Tongue (tissue), 1 donor: ENCODE measurements at regions not wholly inside any gene's neighbourhood (a gene's known extent, or its start where the extent isn't known, plus 50 kb on each side); places are given as distances from the start of the nearest gene placed in this dataset.

ENCODE experiments used
- DNase-seq: peaks from one replicate; pipeline ENCODE4 v3.0.0-alpha.2; 2015

DNA sequence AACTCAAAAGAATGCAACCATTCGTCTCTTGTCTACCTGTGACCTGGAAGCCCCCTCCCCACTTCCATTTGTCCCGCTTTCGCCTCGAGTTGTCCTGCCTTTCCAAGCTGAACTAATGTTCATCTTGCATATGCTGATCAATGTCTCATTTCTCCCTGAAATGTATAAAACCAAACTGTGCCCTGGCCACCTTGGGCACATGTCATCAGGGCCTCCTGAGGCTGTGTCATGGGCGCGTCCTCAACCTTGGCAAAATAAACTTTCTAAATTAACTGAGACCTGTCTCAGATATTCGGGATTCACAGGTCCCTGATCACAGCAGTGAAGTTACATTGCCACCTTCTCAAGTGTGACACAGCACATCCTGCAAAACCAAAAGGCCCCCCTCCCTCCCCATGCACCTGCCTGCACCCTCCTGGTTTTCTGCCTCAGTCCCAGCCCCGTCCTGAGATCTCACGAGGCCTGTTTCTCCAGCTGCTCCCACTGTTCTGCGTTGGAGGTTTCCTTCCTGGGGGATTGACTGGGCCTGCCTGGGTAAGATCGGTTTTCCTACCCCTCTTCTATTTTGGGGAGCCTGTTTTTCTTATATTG lies 1328.7 kb downstream of the TBC1D22A start:
- no peak for DNase-seq

DNA sequence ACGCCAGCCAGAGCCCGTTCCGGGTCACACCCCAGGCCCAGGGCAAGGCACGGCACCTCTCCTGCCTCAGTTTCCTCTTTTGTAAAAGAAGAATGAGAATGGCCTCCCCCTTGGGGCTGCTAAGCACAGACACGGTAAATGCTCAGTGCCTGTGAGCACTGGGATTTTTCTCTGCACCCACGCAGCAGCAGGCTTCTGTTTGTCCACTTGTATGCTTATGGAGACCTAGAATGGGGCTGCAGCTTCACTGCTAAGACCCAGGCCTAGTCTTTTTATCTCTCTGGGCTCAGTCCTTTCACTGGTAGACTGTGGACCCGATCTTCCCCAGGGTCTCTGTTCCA lies 1327.9 kb downstream of the TBC1D22A start:
- no peak for DNase-seq

DNA sequence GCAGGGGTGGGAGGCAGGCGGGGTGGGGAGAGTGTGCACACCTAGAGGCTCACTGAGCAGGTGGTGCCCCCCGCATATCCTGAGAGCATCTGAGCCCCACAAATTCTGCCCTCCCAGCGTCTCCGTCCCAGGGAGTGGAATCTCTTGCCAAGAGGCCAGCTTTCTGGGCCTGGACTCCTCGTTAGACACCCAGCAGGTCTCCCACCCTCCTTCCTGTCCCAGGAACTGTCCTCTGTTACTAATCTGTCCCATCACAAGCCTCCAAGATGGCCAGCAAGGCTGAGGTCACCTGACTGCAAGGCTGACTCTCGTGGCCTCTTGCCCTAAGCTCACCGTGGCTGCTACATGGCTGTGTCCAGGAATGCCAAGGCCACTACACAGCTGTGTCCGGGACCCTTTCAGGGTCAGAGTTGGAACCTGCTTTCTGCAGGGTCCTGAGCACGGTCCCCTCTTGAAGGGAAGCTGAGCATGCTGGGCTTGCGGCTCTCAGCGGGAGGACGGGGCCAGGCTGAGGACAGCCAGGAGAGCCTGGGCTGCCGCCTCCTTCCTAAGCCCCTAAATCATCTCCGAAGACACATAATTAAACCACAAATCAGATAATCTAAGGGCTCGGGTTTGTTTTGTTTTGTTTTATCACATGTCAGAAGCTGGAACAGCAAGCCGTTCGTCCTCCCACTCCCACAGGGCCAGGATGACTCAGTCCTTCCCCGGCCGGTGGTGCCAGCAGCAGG lies 1327.3 kb downstream of the TBC1D22A start:
- DNase-seq: peak; percentile 38

DNA sequence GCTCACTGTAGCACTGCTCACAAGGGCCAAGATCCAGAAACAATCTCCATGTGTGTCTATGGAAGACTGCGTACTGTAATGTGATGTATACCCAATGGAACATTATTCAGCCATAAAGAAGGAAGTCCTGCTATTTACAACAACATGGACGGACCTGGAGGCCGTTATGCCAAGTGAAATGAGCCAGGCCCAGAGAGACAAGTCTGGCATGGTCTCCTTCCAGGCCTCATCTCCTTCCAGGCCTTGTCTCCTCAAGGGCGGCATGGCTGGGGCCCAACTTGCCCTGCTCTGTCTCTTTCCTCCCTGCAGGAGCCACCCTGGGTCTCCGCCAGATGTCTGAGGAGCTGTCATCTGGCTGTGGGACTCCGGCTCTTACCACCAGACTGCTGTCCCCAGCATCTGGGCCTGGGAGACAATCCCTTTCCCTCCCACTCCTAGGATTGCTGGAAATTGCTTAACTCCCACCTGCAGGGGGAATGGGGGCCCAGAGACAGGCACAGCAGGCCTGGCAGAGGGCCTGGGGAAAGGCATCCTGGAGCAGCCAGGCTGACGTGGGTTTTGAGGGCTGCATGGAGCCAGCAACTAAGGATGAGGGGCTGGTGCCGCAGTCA lies 1326.6 kb downstream of the TBC1D22A start:
- no peak for DNase-seq

DNA sequence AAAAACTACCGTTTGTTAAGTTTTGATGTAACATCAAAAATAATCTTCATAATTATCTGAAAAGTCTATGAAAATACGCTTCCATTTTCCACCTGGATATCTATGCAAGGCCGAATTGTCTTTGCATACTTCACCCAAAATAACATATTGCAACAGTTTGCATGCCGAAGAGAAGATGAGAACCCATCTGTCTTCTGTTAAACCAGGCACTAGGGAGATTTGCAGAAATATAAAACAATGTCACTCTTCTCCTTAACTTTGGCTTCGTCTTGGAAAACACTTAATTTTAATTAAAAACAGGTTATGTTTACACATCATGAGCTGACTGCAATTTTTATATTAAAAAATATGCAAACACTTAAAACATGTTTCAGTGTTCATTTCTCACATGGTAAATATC lies 1325.8 kb downstream of the TBC1D22A start:
- DNase-seq: peak; percentile 33

DNA sequence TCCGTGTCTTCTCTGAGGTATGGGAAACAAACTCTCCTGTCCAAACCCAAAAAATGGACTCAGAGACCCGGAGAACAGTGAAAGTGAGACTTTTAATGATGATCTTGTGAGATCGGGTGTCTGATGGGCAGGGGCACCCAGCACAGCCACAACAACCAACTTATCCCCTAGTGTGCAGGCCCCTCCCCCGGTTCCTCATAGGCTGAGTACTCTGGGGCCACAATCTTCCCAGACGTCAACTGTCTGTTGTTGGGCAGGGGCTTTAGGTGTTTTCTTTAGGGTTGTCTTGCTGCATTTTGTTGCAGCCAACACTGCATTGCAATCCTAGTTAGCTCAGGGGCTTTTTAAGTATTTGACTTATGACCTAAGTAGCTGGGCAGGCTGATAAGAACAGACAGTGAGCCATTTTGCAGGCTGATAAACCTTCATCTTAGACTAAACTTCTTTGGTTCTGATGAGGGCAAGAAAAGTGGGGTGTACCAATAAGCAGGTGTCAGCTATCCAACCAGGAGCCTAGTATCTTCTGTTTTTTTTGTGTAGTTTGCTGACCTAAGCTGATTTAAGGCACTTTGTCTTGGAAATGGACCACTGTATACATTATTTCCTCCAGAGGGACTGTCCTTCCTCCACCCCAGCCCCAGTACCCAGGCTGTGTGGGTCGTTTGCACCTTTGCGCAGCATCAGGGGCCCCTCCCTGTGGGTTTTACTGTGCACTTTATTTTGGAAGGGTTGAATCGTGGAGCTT lies 1323.6 kb downstream of the TBC1D22A start:
- no peak for DNase-seq

DNA sequence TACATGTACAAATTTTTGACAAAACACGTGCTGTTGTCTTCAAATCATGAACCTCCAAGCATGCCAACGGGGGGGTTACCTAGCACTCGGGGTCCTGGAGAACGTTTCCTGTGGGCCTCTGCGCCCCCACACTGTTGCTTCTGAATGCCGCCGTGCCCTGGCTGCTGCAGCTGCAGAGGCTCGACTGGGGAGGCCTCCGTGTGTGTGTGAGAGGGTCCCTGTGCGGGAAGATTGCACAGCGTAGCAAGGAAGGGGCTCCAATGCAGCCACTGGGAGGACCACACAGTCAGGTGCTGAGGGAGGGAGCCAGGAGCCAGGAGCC lies 1322.2 kb downstream of the TBC1D22A start:
- no peak for DNase-seq

DNA sequence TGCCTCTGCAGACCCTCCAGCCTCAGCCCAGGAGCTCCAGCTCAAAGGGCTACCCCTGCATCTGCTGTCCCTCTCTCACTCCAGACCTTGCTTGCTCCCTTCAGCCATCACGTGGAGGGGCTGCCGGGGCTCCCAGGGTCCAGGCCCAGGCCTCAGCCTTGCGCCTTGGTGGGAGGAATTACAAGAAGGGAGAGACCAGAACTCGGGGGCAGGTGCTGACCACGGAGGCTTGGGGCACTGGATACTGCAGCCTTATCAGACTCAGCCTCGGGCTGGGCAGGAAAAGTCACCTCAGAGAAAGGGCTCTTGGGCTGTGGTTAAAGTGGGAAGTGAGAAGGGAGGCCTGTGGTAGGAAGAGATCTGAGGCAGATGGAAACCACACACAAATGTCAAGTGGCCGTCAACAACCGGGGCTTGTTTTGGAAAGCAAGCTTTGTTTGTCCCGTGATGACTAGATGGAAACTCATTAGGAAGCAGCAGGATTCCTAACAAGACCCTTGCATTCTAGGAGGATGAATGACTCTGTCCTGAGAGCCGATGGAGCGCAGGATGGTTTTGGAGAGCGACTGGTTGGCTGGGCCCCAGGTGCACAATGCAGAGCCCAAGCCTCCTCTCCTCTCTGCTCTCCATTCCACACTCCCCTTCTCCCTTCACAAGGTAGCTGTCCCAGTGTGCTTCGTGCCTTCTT lies 1321.7 kb downstream of the TBC1D22A start:
- DNase-seq: no peak

DNA sequence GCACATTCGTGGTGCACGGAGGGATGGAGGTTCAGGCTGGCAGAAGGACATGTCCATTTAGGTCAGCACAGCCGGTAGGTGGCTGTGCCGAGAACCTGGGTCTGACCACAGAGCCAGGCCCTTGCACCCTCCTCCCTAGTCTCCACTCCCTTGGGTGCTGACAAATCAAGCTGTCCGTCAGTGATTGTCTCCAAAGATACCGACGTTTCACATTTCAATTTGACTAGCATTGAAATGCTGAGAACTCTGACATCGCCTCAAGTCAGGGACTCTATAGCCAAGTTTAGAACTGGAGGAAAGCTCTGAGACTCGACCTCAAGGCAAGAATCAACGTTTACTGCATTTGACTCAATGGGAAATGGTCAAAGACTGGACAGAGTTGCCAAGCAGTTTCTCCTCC lies 1321.1 kb downstream of the TBC1D22A start:
- no peak for DNase-seq

DNA sequence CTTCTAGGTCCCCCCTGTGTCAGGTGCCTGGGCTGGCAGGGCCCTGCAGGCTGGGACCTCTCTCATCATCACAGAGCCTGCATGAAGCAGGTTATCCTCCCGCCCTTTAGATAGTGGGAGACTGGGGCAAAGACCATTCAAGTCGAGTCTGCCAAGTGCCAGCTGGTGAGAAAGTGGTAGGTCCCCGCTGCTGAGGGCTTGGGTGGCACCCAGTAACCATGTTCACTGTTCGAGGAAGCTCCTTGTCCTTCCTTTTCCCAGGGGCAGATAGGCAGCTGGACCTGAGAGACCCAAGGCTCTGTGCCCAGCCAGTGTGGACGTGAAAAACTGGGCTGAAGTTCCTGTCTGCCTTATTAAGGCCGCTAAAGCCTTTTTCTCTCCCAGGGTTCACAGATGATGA lies 1319.8 kb downstream of the TBC1D22A start:
- no peak for DNase-seq

DNA sequence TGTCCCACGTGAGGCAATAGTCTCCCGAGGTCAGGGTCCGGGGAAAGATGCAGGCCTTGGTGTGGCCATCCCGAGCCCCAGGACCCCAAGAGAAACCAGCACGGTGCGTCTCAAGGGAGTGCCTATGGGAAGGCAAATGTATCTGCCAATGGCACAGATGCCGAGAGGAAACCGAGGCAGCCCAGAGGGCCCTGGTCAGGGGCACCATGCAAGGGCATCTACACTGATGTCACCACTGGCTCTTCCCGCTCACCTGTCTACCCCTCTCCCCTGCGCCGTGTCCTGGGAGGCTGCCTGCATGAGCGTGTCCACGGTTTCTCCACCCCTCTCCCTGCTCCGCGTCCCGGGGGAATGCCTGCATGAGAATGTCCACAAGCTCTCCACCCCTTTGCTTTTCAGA lies 1318.8 kb downstream of the TBC1D22A start:
- no peak for DNase-seq

DNA sequence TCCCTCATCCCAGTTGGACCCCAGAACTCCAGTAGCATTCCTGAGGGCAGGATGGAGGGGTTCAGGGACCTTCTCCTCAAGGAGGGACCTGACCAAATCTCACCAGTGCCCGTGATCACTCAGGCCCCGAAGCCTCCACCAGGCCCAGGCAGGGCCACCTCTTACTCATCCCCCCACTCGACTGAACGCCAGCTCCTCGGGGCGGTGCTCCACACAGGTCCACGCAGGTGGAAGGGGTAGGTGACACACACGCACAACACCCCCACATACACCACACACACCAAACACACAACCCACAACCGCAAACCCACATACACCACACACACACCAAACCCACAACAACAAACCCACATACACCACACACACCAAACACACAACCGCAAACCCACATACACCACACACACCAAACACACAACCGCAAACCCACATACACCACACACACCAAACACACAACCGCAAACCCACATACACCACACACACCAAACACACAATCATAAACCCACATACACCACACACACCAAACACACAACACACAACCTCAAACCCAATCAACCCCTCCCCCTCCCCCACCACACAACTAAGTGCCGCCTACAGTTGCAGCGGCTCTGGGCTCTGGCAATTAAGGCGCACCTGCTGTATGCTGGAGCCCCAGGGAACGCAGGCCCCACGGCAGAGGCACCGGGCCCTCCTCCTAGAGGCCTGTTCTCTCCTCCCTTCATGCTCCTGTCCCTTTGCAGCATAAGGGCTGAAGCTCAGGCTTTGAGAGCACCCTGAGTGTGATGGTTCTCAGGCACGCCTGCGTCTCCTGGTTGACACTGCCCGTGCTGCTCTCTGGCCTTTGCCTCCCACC lies 1318.1 kb downstream of the TBC1D22A start:
- DNase-seq: no peak

DNA sequence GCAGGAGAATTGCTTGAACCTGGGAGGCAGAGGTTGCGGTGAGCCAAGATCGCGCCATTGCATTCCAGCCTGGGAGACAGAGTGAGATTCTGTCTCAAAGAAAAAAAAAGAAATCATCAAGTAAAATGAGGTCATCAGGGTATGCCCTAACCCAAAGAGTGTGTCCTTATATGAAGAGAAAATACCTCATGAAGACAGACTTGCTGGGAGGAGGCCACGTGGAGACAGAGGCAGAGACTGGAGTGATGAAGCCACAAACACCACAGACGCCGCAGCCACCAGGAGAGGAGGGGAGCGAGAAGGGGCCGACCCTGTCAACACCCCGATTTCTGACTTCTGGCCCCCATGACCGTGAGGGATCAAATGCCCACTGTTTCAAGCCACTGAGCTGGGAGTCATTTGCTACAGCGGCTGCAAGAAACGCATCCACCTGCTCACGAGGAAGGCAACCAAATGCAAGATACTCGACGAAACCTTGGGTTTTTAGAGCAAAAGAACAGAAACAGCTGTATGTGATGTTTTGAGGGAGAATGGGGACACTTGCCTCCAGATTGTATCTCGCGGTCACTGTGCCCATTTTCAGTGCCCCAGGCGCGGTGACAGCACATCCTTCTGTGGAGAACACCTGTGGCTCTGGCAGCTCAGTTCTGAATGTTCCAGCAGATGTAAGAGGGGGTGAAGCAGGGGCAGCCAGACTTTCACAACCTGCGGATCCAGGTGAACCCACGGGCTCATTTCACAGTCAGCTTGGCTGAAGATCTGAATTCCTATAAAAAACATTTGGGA lies 1317.2 kb downstream of the TBC1D22A start:
- DNase-seq: no peak

DNA sequence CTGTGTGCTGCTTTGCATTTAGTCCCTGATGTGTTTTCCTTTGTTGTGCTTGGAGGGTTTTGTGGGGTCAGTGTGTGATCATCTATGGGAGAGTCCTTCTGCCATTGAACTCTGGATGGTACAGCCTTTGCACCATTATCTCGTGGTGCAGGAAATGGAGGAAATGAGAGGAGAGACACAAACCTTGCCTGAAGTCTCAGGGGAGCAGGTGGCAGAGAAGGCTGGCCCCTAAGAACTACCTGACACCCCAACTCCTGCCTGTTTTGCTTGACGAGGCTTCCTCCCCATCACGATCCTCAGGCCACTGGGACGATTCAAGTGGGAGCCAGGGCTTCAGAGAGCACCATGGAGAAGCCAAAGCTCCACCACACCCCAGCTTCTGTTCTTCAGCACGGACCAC lies 1316.4 kb downstream of the TBC1D22A start:
- DNase-seq: no peak

DNA sequence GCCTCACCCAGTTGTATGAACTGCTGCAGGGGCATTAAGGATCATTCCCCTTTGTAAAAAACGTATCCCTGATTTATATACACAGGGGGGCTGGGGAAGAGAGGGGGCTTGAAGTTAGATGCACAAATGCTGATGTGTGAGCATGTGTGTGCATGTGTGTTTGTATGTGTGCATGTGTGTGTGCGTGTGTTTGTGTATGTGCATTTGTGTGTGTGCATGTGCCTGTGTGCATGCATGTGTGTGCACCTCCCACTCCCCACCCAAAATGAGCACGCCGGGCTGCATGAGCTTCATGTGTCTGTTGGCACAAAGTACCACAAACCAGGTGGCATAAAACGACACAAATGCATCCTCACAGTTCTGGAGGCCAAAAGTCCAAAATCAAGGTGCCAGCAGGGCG lies 1315.2 kb downstream of the TBC1D22A start:
- DNase-seq: no peak

DNA sequence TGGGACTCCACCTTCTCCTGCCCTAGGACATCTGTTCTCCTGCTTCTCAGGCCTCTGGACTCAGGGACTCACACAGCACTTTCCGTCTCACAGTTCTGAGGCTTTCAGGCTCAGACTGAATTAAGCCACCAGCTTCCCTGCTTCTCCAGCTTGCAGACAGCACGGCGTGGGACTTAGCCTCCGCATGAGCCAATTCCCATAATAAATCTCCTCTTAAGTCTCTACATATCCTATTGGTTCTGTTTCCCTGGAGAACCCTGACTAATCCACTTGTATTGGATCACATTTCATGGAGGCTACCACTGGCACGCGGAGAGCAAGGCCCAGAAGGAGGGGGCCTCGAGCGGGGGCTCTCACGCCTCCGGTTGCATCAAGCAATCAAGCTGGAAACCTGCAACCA lies 1313.6 kb downstream of the TBC1D22A start:
- DNase-seq: peak; percentile 72

DNA sequence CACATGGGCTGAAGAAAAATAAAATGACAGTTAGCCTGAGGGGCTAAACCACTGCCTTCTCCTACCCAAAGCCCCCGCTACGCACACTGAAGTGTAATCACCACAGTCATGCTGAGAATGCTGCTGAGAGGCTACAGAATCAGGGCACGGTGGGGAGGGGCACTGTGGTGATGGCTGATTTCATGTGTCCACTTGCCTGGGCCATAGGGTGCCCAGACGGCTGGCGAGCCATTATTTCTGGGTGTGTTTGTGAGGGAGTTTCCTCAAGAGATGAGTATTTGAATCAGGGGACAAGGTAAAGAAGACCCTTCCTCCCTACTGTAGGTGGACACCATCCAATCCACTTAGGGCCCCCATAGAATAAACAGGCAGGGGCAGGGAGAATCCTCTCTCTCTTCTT lies 1313.2 kb downstream of the TBC1D22A start:
- no peak for DNase-seq

DNA sequence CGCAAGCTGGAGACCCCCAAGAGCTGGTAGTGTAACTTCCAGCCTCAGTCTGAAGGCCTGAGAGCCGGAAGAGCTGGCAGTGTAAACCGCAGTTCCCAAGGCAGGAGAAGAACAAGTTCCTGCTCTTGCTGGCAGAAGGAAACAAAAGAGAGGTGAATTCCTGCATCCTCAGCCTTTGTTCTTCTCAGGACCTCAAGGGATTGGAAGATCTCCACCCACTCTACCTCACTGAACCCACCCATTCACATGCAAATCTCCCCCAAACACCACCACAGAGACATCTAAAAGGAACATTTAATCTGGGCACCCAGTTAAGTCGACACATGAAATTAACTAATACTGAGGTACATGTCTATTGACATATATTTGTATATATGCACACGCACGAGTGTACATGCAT lies 1310.3 kb downstream of the TBC1D22A start:
- no peak for DNase-seq

DNA sequence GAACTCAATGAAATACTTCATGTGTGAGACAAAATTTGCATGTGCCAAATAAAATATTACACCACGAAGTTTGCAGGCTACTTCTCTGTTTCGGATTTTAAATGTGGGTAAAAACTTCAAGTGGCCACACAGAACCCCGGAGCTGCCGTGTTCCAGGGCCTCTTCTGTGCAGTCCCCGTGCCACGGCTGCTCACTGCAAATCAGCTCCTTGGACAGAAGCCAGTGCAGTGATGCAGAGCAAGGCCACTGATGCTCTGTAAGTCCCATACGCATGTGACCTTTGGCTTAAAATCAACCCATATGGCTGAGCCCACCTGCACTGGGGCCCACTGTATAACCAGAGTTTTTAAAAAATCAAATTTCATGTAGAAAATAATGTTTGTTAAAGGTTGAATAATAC lies 1309.4 kb downstream of the TBC1D22A start:
- no peak for DNase-seq

DNA sequence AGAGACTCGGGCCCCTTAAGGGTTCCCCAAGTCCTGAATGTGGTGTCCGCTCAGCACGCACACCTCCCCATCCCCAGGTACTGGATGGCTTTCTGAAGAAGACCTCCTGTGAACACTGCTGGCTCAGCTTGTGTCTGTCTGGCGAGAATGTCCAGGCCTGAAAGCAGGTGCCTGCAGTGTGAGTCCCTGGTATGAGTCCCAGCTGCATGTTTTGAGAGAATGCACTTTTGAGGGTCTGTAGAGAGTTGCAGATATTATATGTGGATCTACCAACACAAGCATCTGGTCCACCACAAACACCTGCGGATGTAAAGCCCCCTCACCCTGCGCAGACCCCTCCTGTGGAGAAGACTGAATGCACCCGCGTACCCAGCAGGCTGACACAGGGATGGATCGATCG lies 1308.9 kb downstream of the TBC1D22A start:
- DNase-seq: no peak

DNA sequence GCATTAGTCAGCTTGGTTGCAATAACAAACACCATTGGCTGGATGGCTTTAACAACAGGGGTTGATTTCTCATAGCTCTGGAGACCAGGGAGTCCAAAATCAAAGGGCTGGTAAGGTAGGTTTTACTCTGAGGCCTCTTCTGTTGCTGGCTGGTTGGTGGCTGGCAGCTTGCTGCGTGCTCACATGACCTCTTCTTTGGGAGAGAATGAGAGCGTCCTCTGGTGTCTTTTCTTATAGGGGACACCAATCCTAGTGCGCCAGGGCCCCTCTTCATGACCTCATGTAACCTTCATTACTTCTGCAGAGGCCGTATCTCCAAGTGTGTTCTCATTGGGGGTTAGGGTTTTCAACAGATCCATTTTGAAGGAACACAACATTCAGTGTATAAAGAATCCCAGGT lies 1308.3 kb downstream of the TBC1D22A start:
- DNase-seq: no peak
